GM10248 (cell line): ENCODE measurements at regions not wholly inside any gene's neighbourhood (a gene's known extent, or its start where the extent isn't known, plus 50 kb on each side); places are given as distances from the start of the nearest gene placed in this dataset.

Source experiments
- CTCF ChIA-PET: fragments of 300-600 bp; sonication (Branson Sonifier 250); formaldehyde crosslinking; extraction: SDS; loops from one replicate; lab custom pipeline; 2021; ENCODE audit warnings: antibody characterized with exemption; lab: Yijun Ruan, JAX
- POLR2A ChIA-PET: fragments of 350-650 bp; sonication (Branson Sonifier 250); formaldehyde crosslinking; extraction: SDS; loops from one replicate; lab custom pipeline; 2020; ENCODE audit warnings: antibody characterized with exemption; lab: Yijun Ruan, JAX
- DNase-seq: peaks from one replicate; pipeline ENCODE4 v3.0.0; 2012; ENCODE audit errors: extremely low spot score
- TF ChIP-seq, protein P1 (sequence below): IDR thresholded peaks from 2 replicates; pipeline ENCODE4 v1.5.1; 2012; ENCODE audit warnings: mild to moderate bottlenecking, low read depth; ENCODE audit errors: extremely low read depth, missing control alignments, control extremely low read depth

DNA sequence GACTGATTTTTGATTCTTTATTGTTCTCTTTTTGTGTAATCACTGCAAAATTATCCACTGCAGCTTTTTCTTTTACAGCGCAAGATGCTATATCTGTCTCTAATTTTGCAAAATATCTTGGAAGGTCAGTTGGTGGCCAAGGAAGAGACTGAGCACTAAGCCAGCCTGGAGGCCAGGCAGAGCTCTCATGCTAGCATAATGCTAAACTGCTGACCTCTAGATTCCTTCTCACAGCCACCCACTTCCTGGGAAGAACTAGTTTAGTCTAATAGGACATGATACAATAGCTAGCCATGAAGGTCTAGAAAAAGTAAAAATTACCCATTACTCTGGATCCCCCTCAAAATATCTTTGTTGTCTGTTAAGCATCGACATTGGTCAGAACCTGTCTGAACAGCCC is 227.2 kb upstream of the ARHGAP20 start:
- no peak for DNase-seq
- POLR2A ChIA-PET, result no interaction called here
- CTCF ChIA-PET, result interaction anchor here (0.8 kb wide), 1 partner anchor 11 kb away, joined by 3 read pairs; no protein-coding TSS in a partner anchor
- TF ChIP-seq, protein P1, sequence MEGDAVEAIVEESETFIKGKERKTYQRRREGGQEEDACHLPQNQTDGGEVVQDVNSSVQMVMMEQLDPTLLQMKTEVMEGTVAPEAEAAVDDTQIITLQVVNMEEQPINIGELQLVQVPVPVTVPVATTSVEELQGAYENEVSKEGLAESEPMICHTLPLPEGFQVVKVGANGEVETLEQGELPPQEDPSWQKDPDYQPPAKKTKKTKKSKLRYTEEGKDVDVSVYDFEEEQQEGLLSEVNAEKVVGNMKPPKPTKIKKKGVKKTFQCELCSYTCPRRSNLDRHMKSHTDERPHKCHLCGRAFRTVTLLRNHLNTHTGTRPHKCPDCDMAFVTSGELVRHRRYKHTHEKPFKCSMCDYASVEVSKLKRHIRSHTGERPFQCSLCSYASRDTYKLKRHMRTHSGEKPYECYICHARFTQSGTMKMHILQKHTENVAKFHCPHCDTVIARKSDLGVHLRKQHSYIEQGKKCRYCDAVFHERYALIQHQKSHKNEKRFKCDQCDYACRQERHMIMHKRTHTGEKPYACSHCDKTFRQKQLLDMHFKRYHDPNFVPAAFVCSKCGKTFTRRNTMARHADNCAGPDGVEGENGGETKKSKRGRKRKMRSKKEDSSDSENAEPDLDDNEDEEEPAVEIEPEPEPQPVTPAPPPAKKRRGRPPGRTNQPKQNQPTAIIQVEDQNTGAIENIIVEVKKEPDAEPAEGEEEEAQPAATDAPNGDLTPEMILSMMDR, result no peak

DNA sequence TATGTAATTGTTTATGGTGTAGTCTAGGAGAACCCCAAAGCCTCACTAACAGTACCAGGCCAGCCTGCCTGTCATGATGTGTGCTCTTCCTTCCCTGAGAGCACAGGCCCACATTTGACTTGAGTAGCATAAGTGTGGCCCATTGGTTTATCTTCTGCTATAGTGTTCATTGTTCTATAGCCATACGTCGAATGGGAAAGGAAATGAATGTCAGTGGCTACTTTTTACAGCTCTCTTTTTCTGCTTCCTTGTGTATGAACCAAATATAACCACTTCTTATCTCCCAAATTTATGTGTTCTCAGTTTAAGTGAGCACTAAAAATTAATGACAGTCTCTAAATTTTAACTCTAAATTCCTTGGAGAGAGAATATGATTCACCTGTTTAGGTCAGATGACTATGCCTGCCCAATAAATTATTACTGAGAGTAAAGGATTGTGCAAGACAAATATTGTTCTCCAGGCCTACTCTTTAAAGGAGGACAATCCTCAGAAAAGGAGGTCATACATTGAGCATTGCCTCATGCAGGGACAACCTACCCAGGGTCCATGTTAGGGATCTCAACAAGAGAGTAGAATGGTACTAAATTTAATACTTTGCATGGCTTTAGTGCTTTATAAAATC is 222.9 kb upstream of the ARHGAP20 start:
- ChIA-PET POLR2A (no interaction called here), CTCF (interaction anchor here (1.4 kb wide), 1 partner anchor 16 kb away, joined by 5 read pairs; no protein-coding TSS in a partner anchor)
- DNase-seq, result no peak
- TF ChIP-seq, protein P1, result no peak

DNA sequence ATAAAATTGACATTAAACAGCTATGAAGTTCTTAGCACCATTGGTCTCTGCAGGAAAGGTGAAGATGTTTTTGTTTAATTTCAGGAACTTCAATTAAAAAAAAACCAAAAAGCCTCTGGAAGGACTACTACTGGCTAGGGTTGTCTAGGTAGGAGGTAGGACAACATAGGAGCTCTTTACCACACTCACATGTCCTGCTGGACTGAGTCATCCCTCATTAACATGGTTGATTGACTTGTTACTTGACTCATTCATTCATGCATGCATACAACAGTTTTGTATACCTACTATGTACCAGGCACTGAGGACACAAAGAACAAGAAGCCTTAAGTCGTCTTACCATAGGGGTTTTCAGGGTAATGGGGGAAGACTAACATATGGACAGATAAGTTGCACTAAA is 216.9 kb upstream of the ARHGAP20 start:
- POLR2A ChIA-PET, result no interaction called here

DNA sequence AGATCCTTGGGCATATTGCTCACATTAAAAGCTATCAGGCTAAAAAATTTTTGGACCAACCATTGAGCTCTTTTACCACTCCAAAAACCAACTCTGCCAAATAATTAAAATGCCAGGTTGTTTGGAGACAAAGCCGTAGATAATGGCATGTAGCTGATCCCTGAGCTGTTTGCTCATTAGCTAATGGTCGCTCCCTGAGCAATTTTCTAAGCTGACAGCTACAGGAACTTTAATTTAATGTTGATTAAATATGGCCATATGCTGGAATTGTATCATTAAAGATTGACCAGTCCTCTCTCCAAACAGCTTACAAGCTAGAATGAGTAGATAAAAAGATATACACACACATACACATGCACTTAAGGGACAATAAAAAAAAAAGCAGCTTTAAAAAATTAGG is 216.2 kb upstream of the ARHGAP20 start:
- TF ChIP-seq, protein P1, result no peak
- POLR2A ChIA-PET, result no interaction called here
- DNase-seq, result no peak
- CTCF ChIA-PET, result interaction anchor here (1.0 kb wide), 2 partner anchors 11 to 27 kb away, joined by 3 read pairs; no protein-coding TSS in a partner anchor

More for the DNA sequence above, 216.9 kb upstream of the ARHGAP20 start:
- TF ChIP-seq, protein P1, result no peak
- no peak for DNase-seq
- CTCF ChIA-PET, result interaction anchor here (1.0 kb wide), 2 partner anchors 10 to 28 kb away, joined by 3 read pairs; no protein-coding TSS in a partner anchor

DNA sequence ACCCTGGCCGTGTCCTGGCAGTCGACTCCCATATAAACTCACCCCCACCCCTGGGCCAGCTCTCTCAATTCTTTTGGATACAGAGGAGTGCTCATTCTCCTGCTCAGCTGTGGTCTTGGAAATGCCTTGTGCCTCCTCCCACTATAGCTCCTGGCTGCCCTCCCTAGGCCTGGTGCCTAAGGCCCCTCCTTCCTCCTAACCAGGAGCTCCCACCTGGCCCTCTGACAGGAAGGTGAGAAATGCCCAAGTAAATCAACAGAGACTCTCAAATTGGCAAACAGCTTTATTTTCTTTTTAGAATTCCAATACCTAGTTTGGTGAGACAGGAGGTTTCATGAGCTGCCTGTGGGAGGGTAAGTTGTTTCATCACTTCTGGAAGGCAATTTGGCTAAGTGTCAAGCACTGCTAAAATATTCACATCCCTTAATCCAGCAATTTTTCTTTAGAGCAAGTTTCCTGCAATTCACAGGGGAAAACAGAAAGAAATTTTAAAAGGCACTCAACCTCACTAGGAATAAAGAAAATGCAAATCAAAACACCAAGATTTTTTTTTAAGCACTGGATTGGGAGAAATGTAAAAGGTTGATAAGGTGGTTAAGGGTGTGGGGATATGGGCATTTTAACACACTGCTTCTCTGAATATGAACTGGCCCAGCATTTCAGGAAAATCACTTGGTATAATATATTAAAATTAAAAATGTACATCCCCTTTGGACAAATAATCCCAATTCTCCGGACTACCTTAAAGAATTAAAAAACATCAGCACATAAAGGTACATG is 209.7 kb upstream of the ARHGAP20 start:
- ChIA-PET POLR2A (no interaction called here), CTCF (interaction anchor here (1.1 to 1.8 kb wide), 2 partner anchors 15 to 18 kb away, joined by 4 read pairs; no protein-coding TSS in a partner anchor)
- no peak for DNase-seq
- TF ChIP-seq, protein P1, result no peak

GRCh38 chr11:110919241-110919922 is 207.1 kb upstream of the ARHGAP20 start:
- TF ChIP-seq, protein P1, result no peak
- no peak for DNase-seq
- POLR2A ChIA-PET, result no interaction called here
- CTCF ChIA-PET, result interaction anchor here (1.4 to 1.7 kb wide), 2 partner anchors 9 to 18 kb away, joined by 4 read pairs; no protein-coding TSS in a partner anchor
